ENCODE measurements at regions not wholly inside any gene's neighbourhood (a gene's known extent, or its start where the extent isn't known, plus 50 kb on each side); places are given as distances from the start of the nearest gene placed in this dataset.

GRCh38 chr1:5748286-5749225 is 243.7 kb downstream of the NPHP4 start:
- DNase-seq, result no peak

- DNase-seq, result no peak
These were observed 244.6 kb downstream of the NPHP4 start for GRCh38 chr1:5747426-5748285.

GRCh38 chr1:5746611-5747425 is 245.4 kb downstream of the NPHP4 start:
- DNase-seq, result no peak

- peak; percentile 24 to 41 for DNase-seq
These were observed 246.2 kb downstream of the NPHP4 start for GRCh38 chr1:5745800-5746610.

GRCh38 chr1:5744911-5745799 is 247.1 kb downstream of the NPHP4 start:
- no peak for DNase-seq

- no peak for DNase-seq
These were observed 247.9 kb downstream of the NPHP4 start for GRCh38 chr1:5744341-5744740.

- DNase-seq, result no peak
These were observed 248.7 kb downstream of the NPHP4 start for GRCh38 chr1:5743435-5744095.

- no peak for DNase-seq
These were observed 249.4 kb downstream of the NPHP4 start for GRCh38 chr1:5742801-5743200.

- DNase-seq, result no peak
These were observed 250.2 kb downstream of the NPHP4 start for GRCh38 chr1:5742032-5742431.

GRCh38 chr1:5740865-5741860 is 251.1 kb downstream of the NPHP4 start:
- no peak for DNase-seq

GRCh38 chr1:5740450-5740849 is 251.8 kb downstream of the NPHP4 start:
- DNase-seq, result no peak

GRCh38 chr1:5739561-5740078 is 252.6 kb downstream of the NPHP4 start:
- no peak for DNase-seq

GRCh38 chr1:5738911-5739462 is 253.2 kb downstream of the NPHP4 start:
- DNase-seq, result no peak

- DNase-seq, result no peak
These were observed 255.1 kb downstream of the NPHP4 start for GRCh38 chr1:5737081-5737480.

GRCh38 chr1:5734996-5735395 is 257.2 kb downstream of the NPHP4 start:
- no peak for DNase-seq

- DNase-seq, result no peak
These were observed 257.8 kb downstream of the NPHP4 start for GRCh38 chr1:5734414-5734813.

- no peak for DNase-seq
These were observed 258.6 kb downstream of the NPHP4 start for GRCh38 chr1:5733596-5733995.

GRCh38 chr1:5731110-5731423 is 261.2 kb downstream of the NPHP4 start:
- no peak for DNase-seq

All from AML-193 (cell line).